H9 (cell line): ENCODE measurements at regions not wholly inside any gene's neighbourhood (a gene's known extent, or its start where the extent isn't known, plus 50 kb on each side); places are given as distances from the start of the nearest gene placed in this dataset.

Experiments
- DNase-seq: peaks from one replicate; pipeline ENCODE4 v3.0.0-alpha.2; 2017
- H2AFZ ChIP-seq: one replicate; pipeline ENCODE4 v1.6.1; 2013; ENCODE audit warnings: mild to moderate bottlenecking, low read length, control low read depth, moderate library complexity
- H2AK5ac ChIP-seq: 2 replicates; pipeline ENCODE4 v1.6.1; 2013; ENCODE audit warnings: low read length, control low read depth, mixed read lengths; ENCODE audit not compliant: insufficient read length
- H2BK120ac ChIP-seq: one replicate; pipeline ENCODE4 v1.6.1; 2013; ENCODE audit warnings: low read depth, mild to moderate bottlenecking, low read length, control low read depth, inconsistent platforms; ENCODE audit not compliant: poor library complexity, severe bottlenecking
- H2BK12ac ChIP-seq: 2 replicates; pipeline ENCODE4 v1.6.1; 2013; ENCODE audit warnings: low read length, control low read depth, mixed read lengths, low read depth; ENCODE audit not compliant: insufficient read length
- H2BK15ac ChIP-seq: 2 replicates; pipeline ENCODE4 v1.6.1; 2013; ENCODE audit warnings: low read depth, low read length, control low read depth
- H2BK20ac ChIP-seq: one replicate; pipeline ENCODE4 v1.6.1; 2013; ENCODE audit warnings: low read depth, mild to moderate bottlenecking, low read length, control low read depth, inconsistent platforms; ENCODE audit not compliant: poor library complexity, severe bottlenecking
- H2BK5ac ChIP-seq: 2 replicates; pipeline ENCODE4 v1.6.1; 2013; ENCODE audit warnings: low read length, control low read depth, mixed read lengths; ENCODE audit not compliant: insufficient read length
- H3K14ac ChIP-seq: 2 replicates; pipeline ENCODE4 v1.6.1; 2013; ENCODE audit warnings: low read length, control low read depth; ENCODE audit not compliant: insufficient read depth
- H3K18ac ChIP-seq: 2 replicates; pipeline ENCODE4 v1.6.1; 2013; ENCODE audit warnings: low read depth, mild to moderate bottlenecking, mixed read lengths, low read length, control low read depth; ENCODE audit not compliant: insufficient read length
- H3K23ac ChIP-seq: 2 replicates; pipeline ENCODE4 v1.6.1; 2013; ENCODE audit warnings: low read length, control low read depth, mixed read lengths, low read depth; ENCODE audit not compliant: insufficient read length
- H3K23me2 ChIP-seq: 2 replicates; pipeline ENCODE4 v1.6.1; 2013; ENCODE audit warnings: low read depth, mild to moderate bottlenecking, mixed read lengths, low read length, control low read depth; ENCODE audit not compliant: insufficient read length, poor library complexity, severe bottlenecking
- H3K27ac ChIP-seq: 2 replicates; pipeline ENCODE4 v1.5.1; 2013; ENCODE audit warnings: low read length, control low read depth, mixed read lengths, low read depth; ENCODE audit not compliant: insufficient read length
- H3K27me3 ChIP-seq: 2 replicates; pipeline ENCODE4 v1.6.1; 2013; ENCODE audit warnings: low read length, control low read depth, inconsistent platforms; ENCODE audit not compliant: insufficient read depth
- H3K4ac ChIP-seq: 2 replicates; pipeline ENCODE4 v1.6.1; 2013; ENCODE audit warnings: low read depth, mild to moderate bottlenecking, control low read depth, inconsistent platforms, low read length, moderate library complexity
- H3K4me1 ChIP-seq: 2 replicates; pipeline ENCODE4 v1.6.1; 2013; ENCODE audit warnings: low read length, control low read depth, inconsistent platforms; ENCODE audit not compliant: insufficient read depth
- H3K4me2 ChIP-seq: 2 replicates; pipeline ENCODE4 v1.6.1; 2013; ENCODE audit warnings: low read length, control low read depth, mixed read lengths; ENCODE audit not compliant: insufficient read length, insufficient read depth
- H3K56ac ChIP-seq: 2 replicates; pipeline ENCODE4 v1.6.1; 2013; ENCODE audit warnings: low read depth, mild to moderate bottlenecking, mixed read lengths, low read length, control low read depth; ENCODE audit not compliant: insufficient read length
- H3K79me1 ChIP-seq: 2 replicates; pipeline ENCODE4 v1.6.1; 2013; ENCODE audit warnings: low read depth, mild to moderate bottlenecking, moderate library complexity, low read length, control low read depth, inconsistent platforms; ENCODE audit not compliant: insufficient read depth, poor library complexity, severe bottlenecking
- H3K79me2 ChIP-seq: 2 replicates; pipeline ENCODE4 v1.6.1; 2013; ENCODE audit warnings: low read length, control low read depth, inconsistent platforms; ENCODE audit not compliant: insufficient read depth
- H3K9ac ChIP-seq: 2 replicates; pipeline ENCODE4 v1.6.1; 2013; ENCODE audit warnings: low read length, control low read depth, mixed read lengths; ENCODE audit not compliant: insufficient read length; ENCODE audit errors: extremely low read depth
- H3K9me3 ChIP-seq: one replicate; pipeline ENCODE4 v1.6.1; 2013; ENCODE audit warnings: low read depth, low read length, inconsistent platforms; ENCODE audit not compliant: control insufficient read depth
- H3T11ph ChIP-seq: one replicate; pipeline ENCODE4 v1.6.1; 2013; ENCODE audit warnings: mild to moderate bottlenecking, low read length, control low read depth, inconsistent platforms
- H4K20me1 ChIP-seq: one replicate; pipeline ENCODE4 v1.6.1; 2013; ENCODE audit not compliant: control insufficient read depth, insufficient read length, insufficient read depth
- H4K5ac ChIP-seq: 2 replicates; pipeline ENCODE4 v1.6.1; 2013; ENCODE audit warnings: low read depth, mild to moderate bottlenecking, mixed read lengths, low read length, control low read depth; ENCODE audit not compliant: insufficient read length
- H4K8ac ChIP-seq: replicated peaks from 2 replicates; pipeline ENCODE4 v1.6.1; 2013; ENCODE audit warnings: low read length, control low read depth, mixed read lengths, low read depth; ENCODE audit not compliant: insufficient read length
- H4K91ac ChIP-seq: 2 replicates; pipeline ENCODE4 v1.6.1; 2013; ENCODE audit warnings: low read depth, mild to moderate bottlenecking, moderate library complexity, mixed read lengths, low read length, control low read depth; ENCODE audit not compliant: insufficient read length
- H3K27ac Mint-ChIP-seq, 3 experiments: 2 replicates in 2 of 3; 3 replicates in 1 of 3; pipeline ENCODE4 v1.8.0; 2020 to 2021; ENCODE audit warnings: mixed read lengths in 3 of 3, mild to moderate bottlenecking in 1 of 3, moderate library complexity in 1 of 3
- H3K27me3 Mint-ChIP-seq: 2 replicates; pipeline ENCODE4 v1.8.0; 2021; ENCODE audit warnings: low read depth, mild to moderate bottlenecking, moderate library complexity, mixed read lengths
- H3K36me3 Mint-ChIP-seq, 3 experiments: 2 replicates in 2 of 3; 3 replicates in 1 of 3; pipeline ENCODE4 v1.8.0; 2020 to 2021; ENCODE audit warnings: low read depth in 3 of 3, mixed read lengths in 3 of 3; ENCODE audit not compliant: insufficient read depth in 1 of 3
- H3K4me1 Mint-ChIP-seq, 2 experiments: 2 replicates each; pipeline ENCODE4 v1.8.0; 2020; ENCODE audit warnings: mixed read lengths in 2 of 2
- H3K4me3 Mint-ChIP-seq, 2 experiments: 2 replicates in 1 of 2; 3 replicates in 1 of 2; pipeline ENCODE4 v1.8.0; 2020 to 2021; ENCODE audit warnings: mild to moderate bottlenecking in 2 of 2, mixed read lengths in 2 of 2, moderate library complexity in 1 of 2
- H3K9me3 Mint-ChIP-seq, 2 experiments: 2 replicates in 1 of 2; 3 replicates in 1 of 2; pipeline ENCODE4 v1.8.0; 2020; ENCODE audit warnings: mild to moderate bottlenecking in 2 of 2, mixed read lengths in 2 of 2, moderate library complexity in 1 of 2
- CTCF ChIP-seq: fragments of 200-600 bp; sonication (generic); conservative IDR thresholded peaks from 3 replicates; pipeline ENCODE4 v1.8.0; 2021; ENCODE audit warnings: antibody characterized with exemption, mild to moderate bottlenecking
- WGBS: extraction: QIAGEN DNeasy Blood & Tissue Kit; methylation state at CpG from one replicate; pipeline ENCODE4 v1.1.7; 2013; ENCODE audit warnings: missing lambda C conversion rate, low lambda C conversion rate, mixed read lengths; ENCODE audit not compliant: insufficient read length; ENCODE audit errors: extremely low coverage; 5-methylcytosine and 5-hydroxymethylcytosine counted together

GRCh38 chr2:122206101-122206500, 450.6 kb downstream of the TSN start:
- H2BK120ac ChIP-seq, result no peak overlapping the region
- H2BK15ac ChIP-seq, result no peak overlapping the region
- no peak overlapping the region for H3K4me2 ChIP-seq
- H3K9ac ChIP-seq, result no peak overlapping the region
- H3K9me3 Mint-ChIP-seq, result no peaks in the 10 kb centered on the region; a peak in 2 of 5 replicates
- H4K91ac ChIP-seq, result no peak overlapping the region
- peaks cover 34% of the 10 kb centered on the region for H3K27me3 Mint-ChIP-seq
- H3K4ac ChIP-seq, result no peak overlapping the region
- no peak overlapping the region for H3T11ph ChIP-seq
- H2AK5ac ChIP-seq, result no peak overlapping the region
- H3K4me3 Mint-ChIP-seq, result no peak overlapping the region
- no peaks in the 10 kb centered on the region for H3K79me2 ChIP-seq
- H3K27me3 ChIP-seq, result no peaks in the 10 kb centered on the region
- no peaks in the 10 kb centered on the region for H3K23me2 ChIP-seq
- no peak overlapping the region for H4K8ac ChIP-seq
- no peaks in the 10 kb centered on the region for H4K20me1 ChIP-seq
- no peak overlapping the region for H2AFZ ChIP-seq
- no peaks in the 10 kb centered on the region for H3K36me3 Mint-ChIP-seq
- H3K79me1 ChIP-seq, result no peaks in the 10 kb centered on the region
- no peak overlapping the region for H3K18ac ChIP-seq
- H2BK5ac ChIP-seq, result no peak overlapping the region
- no peak overlapping the region for H3K56ac ChIP-seq
- no CpG with 5 or more reads among the region's 3 CpGs for WGBS
- peaks cover 2 to 3% of the 10 kb centered on the region in 2 experiments; a peak in 2 of 4 replicates for H3K4me1 Mint-ChIP-seq
- H3K4me1 ChIP-seq, result no peaks in the 10 kb centered on the region
- no peak overlapping the region for H2BK12ac ChIP-seq
- H4K5ac ChIP-seq, result no peak overlapping the region
- no peak overlapping the region for H3K27ac ChIP-seq
- H2BK20ac ChIP-seq, result no peak overlapping the region
- no peak overlapping the region for H3K27ac Mint-ChIP-seq
- H3K23ac ChIP-seq, result no peak overlapping the region
- H3K14ac ChIP-seq, result no peak overlapping the region
- H3K9me3 ChIP-seq, result no peaks in the 10 kb centered on the region
- no peak for DNase-seq
- no peak for TF ChIP-seq CTCF
